ENCODE measurements at regions not wholly inside any gene's neighbourhood (a gene's known extent, or its start where the extent isn't known, plus 50 kb on each side); places are given as distances from the start of the nearest gene placed in this dataset.
"Not testable (repeated sequence)": the region's sequence is repeated elsewhere in the genome, so short reads cannot be mapped to it uniquely, and the experiment has no call there.

DNA sequence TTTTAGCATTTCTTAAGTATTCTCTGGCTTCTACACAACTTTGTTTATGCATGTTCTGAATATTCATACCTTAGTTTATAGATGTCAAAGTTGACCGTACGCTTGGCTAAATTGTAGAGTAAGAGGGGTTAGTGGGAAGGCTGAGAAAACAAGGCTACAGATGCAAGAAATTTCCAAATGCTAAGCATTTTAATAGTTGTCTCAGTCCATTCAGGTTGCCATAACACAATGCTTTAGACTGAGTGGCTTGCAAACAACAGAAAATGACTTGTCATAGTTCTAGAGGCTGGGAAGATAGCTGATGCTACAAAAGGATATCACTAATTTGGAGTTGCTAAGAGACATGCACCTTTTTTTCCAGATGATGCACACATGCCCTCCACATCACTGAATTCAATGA is 53.0 kb upstream of the C1QTNF3 start:
- H3K4me1 ChIP-seq; H3K4me3 ChIP-seq; H3K27ac ChIP-seq; H3K27me3 ChIP-seq; H3K9me3 ChIP-seq; DNase-seq (ENCODE audit: low spot score in 2 of 2); H3K36me3 ChIP-seq; intact Hi-C loops (cut with DNase I): not testable (repeated sequence)

DNA sequence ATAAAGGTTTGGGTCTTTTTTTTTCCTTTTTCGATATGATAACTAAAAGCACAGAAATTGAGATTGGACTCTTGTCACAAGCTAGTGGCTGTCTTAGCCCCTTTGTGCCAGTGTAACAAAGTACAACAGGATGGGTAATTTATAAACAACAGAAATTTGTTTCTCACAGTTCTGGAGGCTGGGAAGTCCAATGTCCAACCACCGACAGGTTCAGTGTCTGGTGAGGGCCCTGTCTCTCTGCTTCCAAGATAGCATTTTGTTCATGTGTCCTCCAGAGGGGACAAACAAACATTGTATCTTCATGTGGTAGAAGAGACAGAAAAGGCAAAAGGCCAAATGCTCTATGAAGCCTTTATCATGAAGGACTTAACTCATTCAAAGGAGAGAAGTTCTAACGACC is 56.9 kb upstream of the C1QTNF3 start:
- H3K4me3 ChIP-seq; H3K36me3 ChIP-seq; intact Hi-C loops (cut with DNase I); H3K4me1 ChIP-seq; H3K27ac ChIP-seq; DNase-seq (ENCODE audit: low spot score in 2 of 2); H3K9me3 ChIP-seq; H3K27me3 ChIP-seq: not testable (repeated sequence)

DNA sequence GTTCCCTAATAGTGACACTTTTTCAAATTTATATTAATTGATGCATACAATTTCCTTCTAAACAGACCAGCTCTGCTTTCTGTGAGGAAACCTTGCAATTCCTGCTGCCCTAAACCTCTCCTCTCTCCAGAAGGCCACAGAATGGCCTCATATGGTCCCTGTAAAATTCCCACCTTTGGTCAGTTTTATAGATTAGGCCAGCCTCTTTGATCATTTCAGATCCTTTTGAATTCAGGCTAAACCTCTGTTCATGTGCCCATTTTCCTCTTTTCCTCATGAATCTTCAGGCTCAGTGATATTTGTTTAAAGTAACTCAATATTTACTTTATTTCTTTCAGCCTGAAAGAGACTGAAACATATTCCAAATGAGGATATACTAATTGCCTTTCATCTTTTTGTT is 58.6 kb upstream of the C1QTNF3 start:
- H3K27me3 ChIP-seq; DNase-seq (ENCODE audit: low spot score in 2 of 2); H3K36me3 ChIP-seq; H3K4me1 ChIP-seq; intact Hi-C loops (cut with DNase I); H3K4me3 ChIP-seq; H3K27ac ChIP-seq; H3K9me3 ChIP-seq: not testable (repeated sequence)

DNA sequence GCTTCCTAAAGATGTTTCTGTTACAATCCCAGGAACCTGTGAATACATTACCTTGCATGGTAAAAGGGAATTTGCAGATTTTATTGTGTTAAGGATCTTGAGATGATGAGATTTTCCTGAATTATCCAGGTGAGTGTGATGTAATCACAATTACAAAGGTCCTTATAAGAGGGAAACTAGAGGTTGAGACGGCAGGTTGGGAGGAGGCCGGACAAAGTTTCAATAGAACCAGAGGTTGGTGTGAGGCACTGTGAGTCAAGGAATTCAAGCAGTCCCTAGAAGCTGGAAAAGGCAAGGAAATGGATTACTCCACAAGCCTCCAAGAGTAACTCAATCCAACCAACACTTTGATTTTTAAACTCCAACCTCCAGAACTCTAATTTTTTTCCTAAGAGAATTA is 65.9 kb upstream of the C1QTNF3 start:
- H3K9me3 ChIP-seq; intact Hi-C loops (cut with DNase I); H3K4me1 ChIP-seq; H3K27ac ChIP-seq; H3K4me3 ChIP-seq; DNase-seq (ENCODE audit: low spot score in 2 of 2); H3K27me3 ChIP-seq; H3K36me3 ChIP-seq: not testable (repeated sequence)

DNA sequence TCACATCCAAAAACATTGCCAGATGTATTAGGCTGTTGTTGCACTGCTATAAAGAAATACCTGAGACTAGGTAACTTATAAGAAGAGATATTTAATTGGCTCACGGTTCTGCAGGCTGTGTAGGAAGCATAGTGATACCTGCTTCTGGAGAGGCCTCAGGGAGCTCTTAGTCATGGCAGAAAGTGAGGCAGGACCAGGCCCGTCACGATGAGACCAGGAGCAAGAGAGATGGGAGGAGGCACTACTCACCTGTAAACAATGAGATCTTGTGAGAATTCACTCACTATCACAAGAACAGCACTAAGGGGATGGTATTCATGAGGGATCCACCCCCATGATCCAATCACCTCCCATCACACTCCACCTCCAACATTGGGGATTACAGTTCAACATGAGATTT is 81.3 kb upstream of the C1QTNF3 start:
- H3K9me3 ChIP-seq; H3K36me3 ChIP-seq; H3K4me3 ChIP-seq; H3K27me3 ChIP-seq; H3K27ac ChIP-seq; DNase-seq (ENCODE audit: low spot score in 2 of 2); H3K4me1 ChIP-seq; intact Hi-C loops (cut with DNase I): not testable (repeated sequence)

DNA sequence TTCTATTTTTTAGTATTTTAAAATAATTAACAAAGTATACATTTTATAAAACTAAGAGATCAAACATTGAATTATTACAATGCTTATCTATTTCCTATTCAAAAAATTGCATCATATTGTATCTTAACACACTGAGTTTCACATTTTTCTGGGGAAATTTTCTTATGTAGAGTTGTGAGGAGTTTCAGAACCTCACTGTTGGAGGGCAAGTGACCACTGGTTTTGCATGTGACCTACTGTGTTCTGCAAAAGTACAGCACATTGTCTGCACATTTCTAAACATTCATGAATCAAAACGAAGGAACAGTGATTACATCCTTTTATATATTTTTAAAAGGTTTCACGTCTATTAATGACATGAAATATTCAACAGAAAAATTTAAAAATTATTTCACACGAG is 82.3 kb upstream of the C1QTNF3 start:
- intact Hi-C loops (cut with DNase I); H3K4me1 ChIP-seq; DNase-seq (ENCODE audit: low spot score in 2 of 2); H3K27me3 ChIP-seq; H3K9me3 ChIP-seq; H3K36me3 ChIP-seq; H3K27ac ChIP-seq; H3K4me3 ChIP-seq: not testable (repeated sequence)

DNA sequence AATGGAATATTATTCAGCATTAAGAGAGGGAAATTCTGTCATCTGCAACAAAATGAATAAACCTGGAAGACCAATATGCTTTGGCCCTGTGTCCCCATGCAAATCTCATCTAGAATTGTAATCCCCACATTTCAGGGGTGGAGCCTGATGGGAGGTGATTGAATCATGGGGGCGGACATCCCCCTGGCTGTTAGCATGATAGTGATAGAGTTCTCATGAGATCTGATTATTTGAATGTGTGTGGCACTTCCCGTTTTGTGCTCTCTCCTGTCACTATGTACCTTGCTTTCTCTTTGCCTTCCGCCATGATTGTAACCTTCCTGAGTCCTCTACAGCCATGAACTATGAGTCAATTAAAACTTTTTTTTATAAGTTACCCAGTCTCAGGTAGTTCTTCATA is 83.7 kb upstream of the C1QTNF3 start:
- intact Hi-C loops (cut with DNase I); H3K36me3 ChIP-seq; H3K27ac ChIP-seq; H3K4me1 ChIP-seq; H3K4me3 ChIP-seq; H3K27me3 ChIP-seq; H3K9me3 ChIP-seq; DNase-seq (ENCODE audit: low spot score in 2 of 2): not testable (repeated sequence)

DNA sequence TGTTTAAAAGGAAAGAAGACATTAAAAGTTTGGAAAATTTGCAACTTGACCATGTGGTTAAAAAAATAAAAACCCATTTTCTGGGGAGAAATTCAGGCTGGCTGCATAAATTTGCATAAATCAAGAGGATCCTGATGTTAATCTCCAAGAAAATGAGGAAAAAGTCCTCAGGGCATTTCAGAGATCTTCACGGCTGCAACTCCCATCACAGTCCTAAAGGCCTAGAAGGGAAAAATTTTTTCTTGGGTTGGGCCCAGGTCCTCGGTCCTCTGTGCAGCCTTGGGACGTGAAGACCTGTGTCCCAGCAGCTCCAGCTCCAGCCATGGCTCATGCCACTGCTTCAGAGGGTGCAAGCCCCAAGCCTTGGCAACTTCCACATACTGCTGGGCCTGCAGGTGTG is 84.8 kb upstream of the C1QTNF3 start:
- intact Hi-C loops (cut with DNase I); DNase-seq (ENCODE audit: low spot score in 2 of 2); H3K36me3 ChIP-seq; H3K27ac ChIP-seq; H3K9me3 ChIP-seq; H3K4me1 ChIP-seq; H3K27me3 ChIP-seq; H3K4me3 ChIP-seq: not testable (repeated sequence)

DNA sequence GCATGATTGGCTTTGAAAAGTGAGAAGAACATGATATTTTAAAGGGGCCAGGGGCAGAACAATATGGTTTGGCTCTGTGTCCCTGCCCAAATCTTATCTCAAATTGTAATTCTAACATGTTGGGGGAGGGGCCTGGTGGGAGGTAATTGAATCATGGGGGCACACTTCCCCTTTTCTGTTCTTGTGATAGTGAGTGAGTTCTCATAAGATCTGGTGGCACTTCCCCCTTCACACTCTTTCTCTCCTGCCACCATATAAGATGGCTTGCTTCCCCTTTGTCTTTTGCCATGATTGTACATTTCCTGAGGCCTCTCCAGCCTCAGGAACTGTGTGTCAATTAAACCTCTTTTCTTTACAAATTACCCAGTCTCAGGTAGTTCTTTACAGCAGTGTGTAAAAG is 85.9 kb upstream of the C1QTNF3 start:
- intact Hi-C loops (cut with DNase I); H3K9me3 ChIP-seq; H3K36me3 ChIP-seq; H3K4me1 ChIP-seq; H3K4me3 ChIP-seq; H3K27ac ChIP-seq; DNase-seq (ENCODE audit: low spot score in 2 of 2); H3K27me3 ChIP-seq: not testable (repeated sequence)

DNA sequence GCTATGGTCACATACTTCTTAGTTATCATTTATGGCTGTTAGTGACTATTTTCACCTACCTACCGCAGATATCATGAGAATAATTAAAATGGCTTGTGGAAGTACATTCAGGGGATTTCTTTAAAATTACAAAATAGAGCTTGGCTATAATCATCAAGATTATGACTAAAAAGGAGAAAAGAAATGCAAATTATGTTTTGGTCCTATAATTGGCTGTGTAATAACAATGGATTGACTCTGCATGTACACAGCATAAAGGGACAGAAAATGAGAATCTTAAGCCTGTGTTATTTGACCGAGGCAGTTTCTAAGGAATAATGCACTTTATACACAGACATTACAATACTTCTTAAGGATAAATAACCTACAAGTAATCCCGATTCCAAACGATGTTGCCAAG is 112.0 kb upstream of the C1QTNF3 start:
- H3K9me3 ChIP-seq; H3K36me3 ChIP-seq; H3K27ac ChIP-seq; H3K27me3 ChIP-seq; H3K4me1 ChIP-seq; intact Hi-C loops (cut with DNase I); H3K4me3 ChIP-seq; DNase-seq (ENCODE audit: low spot score in 2 of 2): not testable (repeated sequence)

DNA sequence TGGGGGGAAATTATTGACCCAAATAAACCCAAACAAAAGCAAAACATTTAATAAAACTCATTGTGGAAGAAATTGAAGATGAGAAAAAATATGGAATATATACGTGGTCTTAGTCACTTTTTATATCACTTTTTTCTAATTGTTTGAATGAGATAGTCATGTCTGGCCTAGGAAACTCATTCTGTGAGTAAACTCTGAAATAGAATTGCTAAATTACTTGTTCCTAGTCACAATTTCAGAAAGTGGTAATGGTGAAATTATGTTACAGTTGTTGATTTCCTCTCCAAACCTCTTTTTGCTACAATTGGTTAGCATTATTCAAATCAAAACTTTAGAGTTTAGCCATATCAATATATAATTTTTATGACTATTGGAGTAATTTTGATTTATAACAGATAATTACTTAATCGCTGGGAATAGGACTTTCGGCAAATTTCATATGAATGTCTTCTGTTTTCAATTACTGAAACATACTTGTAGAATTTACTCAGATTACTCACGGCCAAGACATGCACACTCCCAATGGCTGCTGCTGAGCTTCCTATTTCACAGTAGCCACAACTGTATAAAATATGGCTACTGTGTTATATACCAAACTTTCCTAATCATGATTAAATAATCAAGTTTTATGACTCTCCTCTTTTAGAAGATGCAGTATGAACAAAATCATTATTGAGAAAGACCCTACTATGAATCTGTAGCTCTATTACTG is 113.8 kb upstream of the C1QTNF3 start:
- H3K27me3 ChIP-seq; H3K4me3 ChIP-seq; H3K27ac ChIP-seq; H3K9me3 ChIP-seq; H3K36me3 ChIP-seq; intact Hi-C loops (cut with DNase I); DNase-seq (ENCODE audit: low spot score in 2 of 2); H3K4me1 ChIP-seq: not testable (repeated sequence)

DNA sequence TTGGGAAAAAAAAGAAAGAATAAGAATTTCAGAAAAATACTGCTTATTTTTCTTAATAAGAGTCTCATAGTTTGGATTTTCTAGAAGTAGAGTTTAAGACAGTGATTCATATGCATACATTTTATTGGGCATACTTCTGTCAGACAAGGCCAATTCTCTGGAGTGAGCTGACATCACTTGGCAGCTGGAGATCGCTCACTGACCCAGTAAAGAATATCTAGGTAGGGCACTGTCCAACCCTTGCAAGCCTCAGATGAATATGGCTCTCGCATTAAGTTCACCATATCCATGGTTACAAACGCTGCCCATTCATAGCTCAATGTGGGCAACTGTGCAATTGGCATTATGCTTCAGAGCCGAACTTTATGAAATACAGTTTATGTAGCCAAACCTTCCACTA is 117.9 kb upstream of the C1QTNF3 start:
- intact Hi-C loops (cut with DNase I); H3K9me3 ChIP-seq; H3K4me3 ChIP-seq; H3K27ac ChIP-seq; H3K36me3 ChIP-seq; H3K27me3 ChIP-seq; DNase-seq (ENCODE audit: low spot score in 2 of 2); H3K4me1 ChIP-seq: not testable (repeated sequence)

DNA sequence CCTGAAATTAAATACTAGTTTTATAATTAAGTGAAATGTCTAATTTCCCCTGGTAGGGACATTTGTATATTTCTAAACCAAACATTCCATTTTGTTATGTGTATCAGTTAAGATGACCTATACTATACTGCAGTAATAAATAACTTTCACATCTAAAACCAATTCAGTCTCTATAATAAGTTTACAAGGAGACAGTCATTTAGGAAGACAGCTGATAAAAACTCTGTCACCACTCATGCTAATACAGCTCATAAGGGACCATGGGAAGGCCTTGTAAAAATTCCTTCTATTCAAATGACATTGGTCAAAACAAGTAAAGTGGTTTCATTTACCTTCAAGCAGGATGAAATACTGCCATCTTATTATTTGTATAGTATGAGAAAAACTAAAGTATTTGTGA is 128.4 kb upstream of the C1QTNF3 start:
- H3K4me3 ChIP-seq; H3K27ac ChIP-seq; H3K4me1 ChIP-seq; H3K27me3 ChIP-seq; H3K36me3 ChIP-seq; DNase-seq (ENCODE audit: low spot score in 2 of 2); intact Hi-C loops (cut with DNase I); H3K9me3 ChIP-seq: not testable (repeated sequence)

DNA sequence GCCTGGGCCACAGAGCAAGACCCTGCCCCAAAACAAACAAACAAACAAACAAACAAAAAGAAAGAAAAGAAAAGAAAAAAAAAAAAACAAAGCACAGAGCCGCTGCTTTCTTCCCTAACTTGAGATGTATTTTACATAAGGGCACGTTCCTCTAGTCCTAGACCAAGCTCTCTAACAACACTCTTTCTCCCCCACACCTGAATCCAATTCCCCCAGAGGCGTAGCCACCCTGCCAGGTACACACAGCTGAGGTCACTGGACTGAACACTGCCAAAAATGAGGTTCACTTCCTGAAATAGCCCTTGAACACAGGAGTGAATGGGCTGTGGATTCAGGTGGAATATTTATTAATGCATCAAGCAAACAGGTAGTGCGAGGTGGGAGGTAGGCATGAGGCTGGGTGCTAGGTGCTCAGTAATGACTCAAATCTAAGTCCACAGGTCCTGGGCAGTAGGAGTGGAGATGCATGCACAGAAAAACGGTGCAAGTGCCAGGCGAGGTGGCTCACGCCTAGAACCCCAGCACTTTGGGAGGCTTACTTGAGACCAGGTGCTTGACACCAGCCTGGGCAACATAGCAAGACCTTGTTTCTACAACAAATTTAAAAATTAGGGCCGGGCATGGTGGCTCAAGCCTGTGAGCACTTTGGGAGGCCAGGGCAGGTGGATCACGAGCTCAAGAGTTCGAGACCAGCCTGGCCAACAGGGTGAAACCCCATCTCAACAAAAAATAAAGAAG is 136.6 kb upstream of the C1QTNF3 start:
- H3K27ac ChIP-seq; H3K27me3 ChIP-seq; H3K4me1 ChIP-seq; intact Hi-C loops (cut with DNase I); H3K9me3 ChIP-seq; H3K4me3 ChIP-seq: not testable (repeated sequence)
- peaks cover 6 to 22% of the 10 kb centered on the region in 2 donors for H3K36me3 ChIP-seq
- peak in 1 of 2 donors; percentile 72 for DNase-seq (ENCODE audit: low spot score in 2 of 2)

DNA sequence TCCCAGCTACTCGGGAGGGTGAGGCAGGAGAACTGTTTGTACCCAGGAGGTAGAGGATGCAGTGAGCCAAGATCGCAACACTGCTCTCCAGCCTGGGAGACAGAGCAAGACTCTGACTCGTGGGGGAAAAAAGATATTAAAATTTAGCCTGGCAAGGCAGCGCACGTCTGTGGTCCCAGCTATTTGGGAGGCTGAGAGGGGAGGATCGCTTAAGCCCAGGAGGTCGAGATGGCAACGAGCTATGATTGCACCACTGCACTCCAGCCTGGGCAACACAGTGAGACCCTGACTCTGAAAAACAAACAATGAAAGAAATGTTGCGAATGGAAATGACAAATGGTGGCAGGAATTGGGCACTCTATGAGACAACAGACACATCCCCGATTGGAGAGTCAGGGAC is 137.2 kb upstream of the C1QTNF3 start:
- H3K4me1 ChIP-seq; intact Hi-C loops (cut with DNase I); H3K27me3 ChIP-seq; H3K4me3 ChIP-seq; H3K9me3 ChIP-seq; H3K27ac ChIP-seq: not testable (repeated sequence)
- peak in 1 of 2 donors; percentile 50 for DNase-seq (ENCODE audit: low spot score in 2 of 2)
- H3K36me3 ChIP-seq = peaks cover 6 to 21% of the 10 kb centered on the region in 2 donors

All from ascending aorta (tissue), 2 donors.